K562 (cell line): ENCODE measurements at regions not wholly inside any gene's neighbourhood (a gene's known extent, or its start where the extent isn't known, plus 50 kb on each side); places are given as distances from the start of the nearest gene placed in this dataset.

Source experiments
- ATAC-seq: fragments of 200-7000 bp; cut with Tn5 transposase; 3 replicates; pipeline ENCODE4 v1.9.1; 2020; ENCODE audit warnings: moderate library complexity
- BruUV-seq: library from RNA; stranded (reverse); fragments of 400-500 nt; replicated peaks from 2 replicates; lab custom pipeline; 2021; lab: Mats Ljungman, UMichigan
- CTCF ChIA-PET: fragments of 300-600 bp; formaldehyde crosslinking; extraction: SDS; loops from one replicate; lab custom pipeline; 2021; ENCODE audit warnings: low intra/inter-chr PET ratio; lab: Yijun Ruan, JAX
- POLR2A ChIA-PET: fragments of 300-600, 350-650 bp; sonication (Branson Sonifier 250); formaldehyde crosslinking; extraction: SDS; loops from one replicate; lab custom pipeline; 2021; ENCODE audit warnings: antibody characterized with exemption, inconsistent platforms; lab: Yijun Ruan, JAX
- DNase-seq, 4 experiments: peaks; one replicate each; pipeline versions ENCODE4 v3.0.0 to v3.0.0-alpha.2; 2011 to 2018; ENCODE audit warnings: low spot score in 3 of 4, mixed read lengths in 3 of 4; ENCODE audit errors: extremely low read depth in 1 of 4
- FAIRE-seq: peaks from 2 replicates; lab custom pipeline; 2011; peaks lifted over from hg19 to GRCh38; lab: Jason Lieb, UNC
- H2AFZ ChIP-seq: 2 replicates; pipeline ENCODE4 v1.6.0; 2011; ENCODE audit warnings: low read depth, low read length, control low read depth, inconsistent platforms
- H3K27ac ChIP-seq: fragments of 200-600 bp; 3 replicates; pipeline ENCODE4 v1.8.0; 2011; ENCODE audit warnings: low read depth, mild to moderate bottlenecking, control low read depth, inconsistent platforms, low read length, moderate library complexity, mixed read lengths; ENCODE audit errors: extremely low read depth
- H3K27me3 ChIP-seq, 2 experiments: fragments of 300-600 bp in 1 of 2; 2 replicates in 1 of 2; 3 replicates in 1 of 2; pipeline versions ENCODE4 v1.6.0 to v1.8.0; 2011; ENCODE audit warnings: inconsistent platforms in 2 of 2, low read length in 2 of 2, mild to moderate bottlenecking in 1 of 2, mixed read lengths in 1 of 2, moderate library complexity in 1 of 2; ENCODE audit not compliant: control insufficient read depth in 2 of 2, insufficient read depth in 2 of 2
- H3K36me3 ChIP-seq: fragments of 300-600 bp; 3 replicates; pipeline ENCODE4 v1.8.0; 2011; ENCODE audit warnings: mild to moderate bottlenecking, low read length, inconsistent platforms; ENCODE audit not compliant: control insufficient read depth, insufficient read depth
- H3K4me1 ChIP-seq, 2 experiments: fragments of 200-600 bp in 1 of 2; replicated peaks in 1 of 2; 2 replicates in 1 of 2; 3 replicates in 1 of 2; pipeline versions ENCODE4 v1.5.1 to v1.8.0; 2011; ENCODE audit warnings: inconsistent platforms in 2 of 2, low read length in 2 of 2, mild to moderate bottlenecking in 1 of 2, mixed read lengths in 1 of 2, moderate library complexity in 1 of 2; ENCODE audit not compliant: control insufficient read depth in 2 of 2, insufficient read depth in 2 of 2
- H3K4me2 ChIP-seq: 2 replicates; pipeline ENCODE4 v1.6.1; 2011; ENCODE audit warnings: low read length, control low read depth, inconsistent platforms, mixed read lengths; ENCODE audit not compliant: insufficient read depth
- H3K4me3 ChIP-seq: fragments of 200-600 bp; sonication (generic), shearing (Covaris generic); 2 replicates; pipeline ENCODE4 v1.5.1; 2016; ENCODE audit warnings: control low read depth, inconsistent platforms
- H3K79me2 ChIP-seq: fragments of 200-600 bp; 3 replicates; pipeline ENCODE4 v1.8.0; 2011; ENCODE audit warnings: low read length, inconsistent platforms; ENCODE audit not compliant: control insufficient read depth, insufficient read depth
- H3K9ac ChIP-seq, 2 experiments: 2 replicates each; pipeline versions ENCODE4 v1.6.0 to v1.6.1; 2011; ENCODE audit warnings: low read depth in 2 of 2, low read length in 2 of 2, control low read depth in 1 of 2, inconsistent platforms in 1 of 2, mild to moderate bottlenecking in 1 of 2, mixed read lengths in 1 of 2; ENCODE audit not compliant: insufficient read depth in 1 of 2
- H3K9me1 ChIP-seq: one replicate; pipeline ENCODE4 v1.6.0; 2011; ENCODE audit warnings: inconsistent platforms, mild to moderate bottlenecking, low read length, moderate library complexity; ENCODE audit not compliant: control insufficient read depth, insufficient read depth
- H3K9me3 ChIP-seq: replicated peaks from 2 replicates; pipeline ENCODE4 v1.5.1; 2011; ENCODE audit warnings: low read depth, low read length, inconsistent platforms; ENCODE audit not compliant: control insufficient read depth, insufficient read depth
- H4K20me1 ChIP-seq: replicated peaks from 2 replicates; pipeline ENCODE4 v1.6.1; 2011; ENCODE audit warnings: low read length, inconsistent platforms, mixed read lengths; ENCODE audit not compliant: control insufficient read depth, insufficient read depth
- CEBPG ChIP-seq, 3 experiments: fragments of 200-800 bp in 1 of 3; sonication (Bioruptor generic) in 1 of 3; sonication (generic) in 1 of 3; formaldehyde crosslinking in 1 of 3; IDR thresholded peaks in 2 of 3; conservative IDR thresholded peaks in 1 of 3; 2 replicates each; pipeline versions ENCODE4 v1.6.1 to v1.8.0; 2016 to 2022; ENCODE audit warnings: missing compliant biosample characterization in 2 of 3, missing genetic modification characterization in 2 of 3, mild to moderate bottlenecking in 1 of 3, missing genetic modification reagents in 1 of 3
- COPS2 ChIP-seq: fragments of 450-650 bp; conservative IDR thresholded peaks from 2 replicates; pipeline ENCODE4 v1.6.1; 2016; ENCODE audit warnings: mild to moderate bottlenecking, moderate library complexity
- PHF8 ChIP-seq: fragments of 200-600 bp; sonication (generic); IDR thresholded peaks from 2 replicates; pipeline ENCODE4 v1.6.1; 2012; ENCODE audit warnings: mixed run types, mild to moderate bottlenecking, inconsistent platforms, low read length, moderate library complexity, borderline replicate concordance
- RFX5 ChIP-seq: IDR thresholded peaks from 2 replicates; pipeline ENCODE4 v1.6.1; 2011; ENCODE audit warnings: low read depth, mild to moderate bottlenecking, improper control_type of control experiment, low read length
- SRSF7 ChIP-seq: fragments of 200-400 bp; formaldehyde crosslinking; optimal IDR thresholded peaks from 2 replicates; pipeline ENCODE3; 2017; ENCODE audit warnings: mild to moderate bottlenecking, low read depth, low read length
- ZBTB5 ChIP-seq: fragments of 450-650 bp; IDR thresholded peaks from 2 replicates; pipeline ENCODE4 v1.6.1; 2017; ENCODE audit warnings: antibody characterized with exemption
- ZNF395 ChIP-seq: fragments of 200-800 bp; sonication (Bioruptor generic); IDR thresholded peaks from 2 replicates; pipeline ENCODE4 v1.6.1; 2017; ENCODE audit warnings: missing genetic modification characterization, missing compliant biosample characterization
- ZZZ3 ChIP-seq: fragments of 450-650 bp; IDR thresholded peaks from 2 replicates; pipeline ENCODE4 v1.6.1; 2016; ENCODE audit warnings: antibody characterized with exemption, mild to moderate bottlenecking, moderate library complexity
- WGBS: fragments of 100-300 bp; shearing (Covaris generic); methylation state at CpG from one replicate; pipeline ENCODE4 v1.1.6; 2016; ENCODE audit warnings: low coverage, mixed read lengths; ENCODE audit not compliant: insufficient coverage; ENCODE audit errors: missing lambda C conversion rate; 5-methylcytosine and 5-hydroxymethylcytosine counted together
- in situ Hi-C: fragments of 300-500 bp; cut with MboI; formaldehyde crosslinking; loops from 4 replicates; pipeline ENCODE4 v1.15.0; 2018; ENCODE audit warnings: inconsistent platforms, mixed read lengths
- intact Hi-C: fragments of 100-400 bp; cut with micrococcal nuclease; formaldehyde crosslinking; loops from 2 replicates; pipeline ENCODE4 v1.14.2; 2022
- TF ChIP-seq, protein P1 (sequence below): fragments of 250-450 bp; sonication (Bioruptor Pico); IDR thresholded peaks from 2 replicates; pipeline ENCODE4 v1.5.0; 2022; ENCODE audit warnings: mild to moderate bottlenecking

GRCh38 chr11:93249459-93250220 is 51.8 kb upstream of the SLC36A4 start:
- no peaks in the 10 kb centered on the region for H3K27me3 ChIP-seq
- CTCF ChIA-PET = no interaction called here
- POLR2A ChIA-PET = interaction anchor here (1.3 kb wide), 1 partner anchor 15 kb away, joined by 4 read pairs; no protein-coding TSS in a partner anchor

More at GRCh38 chr11:93249459-93250220, 51.8 kb upstream of the SLC36A4 start:
- H3K4me2 ChIP-seq = no peak overlapping the region
- ATAC-seq (no peak), FAIRE-seq (no peak), DNase-seq (no peak)
- H4K20me1 ChIP-seq = no peaks in the 10 kb centered on the region
- H3K9me1 ChIP-seq = no peaks in the 10 kb centered on the region
- intact Hi-C loops = no loop called here
- no peak overlapping the region for H3K27ac ChIP-seq
- H3K4me3 ChIP-seq = no peak overlapping the region
- H3K4me1 ChIP-seq = no peaks in the 10 kb centered on the region
- WGBS = under 1% methylated on average over 7 of the region's 7 CpGs
- no peak overlapping the region for H3K9ac ChIP-seq
- TF ChIP-seq CEBPG (CRISPR knock-in tag; IDR thresholded peaks at IDR 0.05) (no peak), CEBPG (tag; conservative IDR thresholded peaks at IDR 0.05 in 1 of 2, IDR thresholded peaks at IDR 0.05 in 1 of 2) (0 out of 4 replicates have a peak, but pooled peaks of 1 of the 2 experiments have one; percentile 16), ZZZ3 (no peak), ZBTB5 (no peak), SRSF7 (no peak), PHF8 (no peak), ZNF395 (CRISPR knock-in tag) (no peak), COPS2 (no peak), RFX5 (no peak)
- TF ChIP-seq, protein P1, sequence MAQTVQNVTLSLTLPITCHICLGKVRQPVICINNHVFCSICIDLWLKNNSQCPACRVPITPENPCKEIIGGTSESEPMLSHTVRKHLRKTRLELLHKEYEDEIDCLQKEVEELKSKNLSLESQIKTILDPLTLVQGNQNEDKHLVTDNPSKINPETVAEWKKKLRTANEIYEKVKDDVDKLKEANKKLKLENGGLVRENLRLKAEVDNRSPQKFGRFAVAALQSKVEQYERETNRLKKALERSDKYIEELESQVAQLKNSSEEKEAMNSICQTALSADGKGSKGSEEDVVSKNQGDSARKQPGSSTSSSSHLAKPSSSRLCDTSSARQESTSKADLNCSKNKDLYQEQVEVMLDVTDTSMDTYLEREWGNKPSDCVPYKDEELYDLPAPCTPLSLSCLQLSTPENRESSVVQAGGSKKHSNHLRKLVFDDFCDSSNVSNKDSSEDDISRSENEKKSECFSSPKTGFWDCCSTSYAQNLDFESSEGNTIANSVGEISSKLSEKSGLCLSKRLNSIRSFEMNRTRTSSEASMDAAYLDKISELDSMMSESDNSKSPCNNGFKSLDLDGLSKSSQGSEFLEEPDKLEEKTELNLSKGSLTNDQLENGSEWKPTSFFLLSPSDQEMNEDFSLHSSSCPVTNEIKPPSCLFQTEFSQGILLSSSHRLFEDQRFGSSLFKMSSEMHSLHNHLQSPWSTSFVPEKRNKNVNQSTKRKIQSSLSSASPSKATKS (CRISPR knock-in tag) = no peak
- BruUV-seq = no TSS peak
- no peaks in the 10 kb centered on the region for H3K79me2 ChIP-seq
- H3K36me3 ChIP-seq = no peaks in the 10 kb centered on the region
- in situ Hi-C loops = no loop called here
- no peak overlapping the region for H2AFZ ChIP-seq
- no peaks in the 10 kb centered on the region for H3K9me3 ChIP-seq
